GM19463 (cell line): ENCODE measurements at regions not wholly inside any gene's neighbourhood (a gene's known extent, or its start where the extent isn't known, plus 50 kb on each side); places are given as distances from the start of the nearest gene placed in this dataset.

Experiments
- ATAC-seq: cut with Tn5 transposase; IDR thresholded peaks from one replicate; pipeline ENCODE4 v1.9.1; 2021; ENCODE audit warnings: mild to moderate bottlenecking, moderate library complexity; ENCODE audit not compliant: unreplicated experiment

DNA sequence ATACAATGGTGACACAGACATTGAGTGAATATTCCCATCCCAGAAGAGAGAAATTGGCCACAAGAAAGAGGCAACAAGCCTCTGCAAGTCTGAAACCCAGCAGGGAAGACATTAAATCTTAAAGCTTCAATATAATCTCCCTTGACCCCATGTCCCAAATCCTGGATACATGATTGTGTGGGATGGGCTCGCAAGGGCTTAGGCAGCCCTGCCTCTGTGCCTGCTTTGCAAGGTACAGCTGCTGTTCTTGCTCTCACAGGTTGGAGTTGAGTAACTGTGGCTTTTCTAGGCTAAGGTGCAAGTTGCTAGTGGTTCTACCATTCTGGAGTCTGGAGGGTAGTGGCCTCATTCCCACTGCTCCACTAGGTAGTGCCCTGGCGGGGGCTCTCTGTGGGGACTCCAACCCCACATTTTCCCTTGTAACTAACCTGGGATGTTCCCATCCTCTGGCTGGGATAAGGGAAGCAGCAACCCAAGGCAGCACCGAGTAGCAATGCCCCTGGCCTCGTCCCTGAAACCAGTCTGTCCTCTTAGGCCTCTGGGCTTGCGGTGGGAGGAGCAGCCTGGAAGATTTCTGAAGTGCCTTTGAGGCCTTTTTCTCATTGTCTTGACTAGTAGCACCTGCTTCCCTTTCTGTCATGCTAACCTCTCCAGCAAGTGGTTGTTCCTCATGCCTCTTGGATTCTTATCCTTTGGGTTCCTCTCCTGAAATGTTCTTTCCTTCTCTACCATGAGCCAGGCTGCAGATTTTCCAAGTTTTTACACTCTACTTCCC is 90.0 kb downstream of the FAM174B start:
- ATAC-seq = no peak

DNA sequence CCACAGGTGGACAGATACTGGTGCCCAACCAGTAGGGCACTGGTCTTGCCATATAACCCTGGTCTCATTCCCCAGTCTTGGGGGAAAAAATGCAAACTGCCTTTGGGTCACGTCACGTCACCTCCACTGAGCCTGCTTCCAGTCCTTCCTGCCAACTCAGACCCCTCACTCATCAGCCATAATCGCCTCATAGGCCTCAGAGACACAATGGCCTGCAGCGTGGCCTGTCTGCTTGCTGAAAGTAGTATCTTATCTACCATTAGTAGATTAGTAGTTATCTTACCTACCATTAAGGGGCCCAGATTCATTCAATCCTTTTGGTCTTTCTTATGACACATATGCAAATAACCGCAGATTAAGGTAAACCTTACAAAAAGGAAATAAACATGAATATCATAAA is 93.8 kb downstream of the FAM174B start:
- no peak for ATAC-seq

DNA sequence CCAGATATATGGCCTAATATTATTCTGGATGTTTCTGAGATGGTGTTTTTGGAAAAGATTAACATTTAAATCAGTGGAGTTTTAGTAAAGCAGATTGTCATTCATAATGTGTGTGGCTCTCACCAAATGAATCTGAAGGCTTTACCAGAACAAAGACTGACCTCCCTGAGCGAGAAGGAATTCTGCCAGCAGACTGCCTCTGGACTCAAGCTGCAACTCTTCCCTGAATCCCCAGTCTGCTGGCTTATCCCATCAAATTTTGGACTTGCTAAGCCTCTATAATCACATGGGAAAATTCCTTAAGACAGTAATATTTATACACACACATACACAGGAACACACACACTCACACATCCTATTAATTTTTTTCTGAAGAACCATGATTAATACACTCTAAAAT is 102.3 kb downstream of the FAM174B start:
- ATAC-seq = no peak

DNA sequence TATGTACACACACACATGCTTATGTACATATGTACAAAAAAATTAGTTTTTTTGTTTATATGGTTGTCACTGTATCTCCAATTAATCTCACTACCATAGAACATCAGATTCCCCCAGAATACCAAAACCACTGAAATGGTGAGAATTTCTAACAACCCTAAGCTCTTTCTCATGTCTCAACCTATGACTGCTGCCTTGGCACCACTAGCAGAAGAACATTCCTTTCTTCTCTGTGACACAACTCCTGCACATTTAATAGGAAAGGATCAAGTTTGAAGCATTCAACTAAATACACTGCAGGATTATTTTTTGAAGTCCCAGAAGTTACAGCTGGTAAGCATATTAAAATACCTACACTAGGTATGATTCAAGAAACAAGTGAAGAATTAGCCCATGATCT is 109.6 kb downstream of the FAM174B start:
- no peak for ATAC-seq

DNA sequence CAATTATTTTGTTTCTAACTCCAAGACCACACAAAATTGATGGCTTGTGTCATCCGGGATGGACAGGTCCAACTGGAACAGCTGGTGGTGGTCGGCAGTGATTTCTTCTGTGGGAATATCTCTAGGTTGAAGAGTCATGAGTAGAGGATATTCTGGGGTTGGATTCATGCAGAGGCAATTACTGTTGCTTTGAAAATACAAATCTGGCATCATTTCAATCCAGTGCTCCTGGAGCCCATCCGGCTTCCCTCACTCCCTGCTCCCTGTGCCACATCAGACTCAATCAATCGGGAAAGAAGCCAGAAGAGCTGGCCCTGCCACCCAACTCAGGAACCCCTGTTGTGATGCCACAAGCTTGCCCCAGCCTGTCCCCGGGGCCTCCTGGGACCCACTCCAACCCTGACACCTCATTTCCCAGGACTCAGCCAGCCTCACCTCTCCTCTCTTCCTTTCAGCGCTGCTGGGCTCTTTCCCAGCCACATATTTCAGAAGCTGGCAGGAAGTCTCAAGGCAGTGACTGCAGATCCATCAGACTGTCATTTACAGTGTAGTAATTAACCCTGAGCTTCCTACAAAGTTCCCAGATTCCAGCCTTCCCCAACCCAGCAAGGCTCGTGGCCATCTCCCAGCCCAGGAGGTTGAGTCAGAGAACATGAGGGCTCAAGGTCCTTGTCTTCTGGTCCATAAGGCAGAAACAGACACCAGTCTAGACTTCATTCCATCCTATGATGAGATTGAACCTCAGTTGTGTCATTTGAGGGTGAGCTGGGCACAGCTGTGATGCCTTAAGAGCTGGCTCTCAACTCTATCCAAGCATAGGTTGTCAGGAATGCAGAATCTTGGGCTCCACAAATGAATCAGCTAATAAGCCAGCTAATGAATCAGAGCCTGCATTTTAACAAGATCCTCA is 114.0 kb downstream of the FAM174B start:
- no peak for ATAC-seq

DNA sequence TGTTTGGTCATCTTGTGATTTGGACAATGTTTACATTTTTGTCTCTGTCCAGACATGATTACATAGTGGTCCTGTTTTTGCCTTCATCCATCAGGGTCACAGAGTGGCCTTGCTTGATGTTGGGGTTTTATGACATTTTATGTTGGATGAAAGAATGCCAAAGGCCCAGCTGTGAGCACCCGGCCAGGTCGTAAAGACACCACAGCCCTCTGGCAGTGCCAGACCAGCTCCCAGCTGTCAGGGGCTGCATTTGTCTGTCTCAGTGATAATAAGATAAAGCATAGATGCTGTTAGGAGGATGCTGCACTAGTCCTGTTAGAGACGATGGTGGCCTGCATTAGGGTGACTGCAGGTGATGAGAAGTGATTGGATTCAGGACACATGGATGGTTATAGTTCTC is 117.5 kb downstream of the FAM174B start:
- no peak for ATAC-seq

DNA sequence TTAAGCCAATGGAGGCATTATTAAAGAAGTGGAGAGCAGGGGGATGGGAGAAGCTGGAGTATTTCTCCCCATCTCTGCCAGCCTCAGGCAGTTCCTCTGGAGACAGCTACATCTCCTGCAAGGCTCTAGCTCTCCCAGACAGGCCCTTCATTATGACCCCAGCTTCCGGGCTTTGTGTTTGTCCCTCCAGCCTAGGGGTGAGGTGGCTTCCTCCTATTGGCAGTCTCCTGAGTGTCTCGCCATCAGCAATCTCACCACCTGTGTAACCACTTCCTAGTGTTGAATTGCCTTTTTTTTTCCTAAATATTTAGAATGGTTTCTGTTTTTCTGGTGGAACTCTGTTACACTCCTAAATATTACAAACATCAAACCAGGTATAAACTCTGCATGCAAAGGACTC is 122.3 kb downstream of the FAM174B start:
- ATAC-seq = no peak

DNA sequence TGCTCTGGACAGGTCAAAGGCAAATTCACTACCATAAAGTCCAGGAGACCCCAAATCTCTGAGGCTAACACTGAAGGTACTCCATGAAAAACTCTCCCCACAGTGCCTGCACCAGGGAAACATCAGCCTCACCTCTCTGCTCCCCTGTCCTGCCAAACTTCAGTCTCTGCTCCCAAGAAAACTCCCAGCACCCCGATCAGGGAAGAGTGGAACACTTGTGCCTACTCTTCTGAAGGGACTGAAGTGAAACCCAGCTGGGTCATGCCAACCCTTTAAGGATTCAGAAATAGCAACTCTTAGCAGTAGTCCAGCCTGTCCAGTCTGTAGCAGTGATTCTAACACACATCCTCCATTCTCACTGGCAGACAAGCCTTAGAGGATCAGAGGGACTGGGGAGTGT is 124.2 kb downstream of the FAM174B start:
- ATAC-seq = no peak

DNA sequence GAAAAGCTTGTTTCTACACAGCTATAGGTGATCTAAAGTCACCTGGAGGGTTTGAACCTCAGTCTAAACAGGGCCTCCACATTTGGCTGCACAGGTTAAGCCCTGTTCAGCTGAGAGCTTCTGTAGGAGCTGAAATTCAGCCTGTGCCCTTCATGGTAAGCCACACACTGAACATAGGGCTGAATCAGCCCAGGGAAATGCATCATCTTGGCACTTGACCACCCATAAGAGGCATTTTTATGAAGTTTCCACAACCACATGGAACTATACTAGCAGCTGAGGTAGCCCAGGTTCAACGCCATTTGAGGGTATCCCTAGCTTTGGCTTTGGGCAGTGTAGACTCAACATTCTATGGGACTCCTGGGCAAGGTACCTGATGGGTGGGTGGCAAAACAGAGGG is 126.8 kb downstream of the FAM174B start:
- ATAC-seq = no peak

DNA sequence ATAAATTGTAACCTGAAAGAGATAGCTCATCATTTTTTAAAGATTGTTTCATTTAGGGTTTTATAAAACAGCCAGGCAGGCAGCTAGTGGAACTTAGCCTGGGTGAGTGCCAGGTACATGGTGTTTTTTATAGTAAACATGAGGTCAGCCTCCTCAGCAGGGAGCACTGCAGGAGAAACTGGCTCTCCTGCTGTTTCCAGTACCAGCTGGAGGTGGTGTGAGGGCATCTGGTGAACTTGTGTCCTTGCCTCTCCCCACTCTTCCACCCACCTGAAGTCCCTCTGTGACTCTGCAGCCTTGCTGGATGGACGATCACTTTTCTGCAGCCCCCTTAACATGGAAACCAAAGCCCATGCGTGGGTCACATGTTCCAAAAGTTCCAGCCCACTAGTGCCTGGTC is 128.4 kb downstream of the FAM174B start:
- no peak for ATAC-seq

DNA sequence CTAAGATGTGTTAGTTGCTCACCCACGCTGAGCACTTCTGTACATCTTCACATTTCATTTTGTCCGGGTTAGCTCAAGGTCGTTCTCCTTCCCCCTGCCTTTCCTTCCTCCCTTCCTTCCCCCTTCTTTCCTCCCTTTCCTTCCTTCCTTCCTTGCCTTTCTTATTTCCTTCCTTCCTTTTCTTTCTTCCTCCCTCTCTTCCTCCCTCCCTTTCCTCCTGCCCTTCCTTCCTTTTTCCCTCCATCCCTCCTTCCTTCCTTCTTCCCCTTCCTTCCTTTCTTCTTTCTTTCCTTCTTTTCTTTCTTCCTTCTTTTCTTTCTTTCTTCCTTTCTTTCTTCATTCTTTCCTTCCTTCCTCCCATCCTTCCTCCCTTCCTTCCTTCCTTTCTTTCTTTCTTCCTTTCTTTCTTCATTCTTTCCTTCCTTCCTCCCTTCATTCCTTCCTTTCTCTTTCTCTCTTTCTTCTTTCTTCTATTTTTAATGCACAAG is 129.8 kb downstream of the FAM174B start:
- no peak for ATAC-seq

DNA sequence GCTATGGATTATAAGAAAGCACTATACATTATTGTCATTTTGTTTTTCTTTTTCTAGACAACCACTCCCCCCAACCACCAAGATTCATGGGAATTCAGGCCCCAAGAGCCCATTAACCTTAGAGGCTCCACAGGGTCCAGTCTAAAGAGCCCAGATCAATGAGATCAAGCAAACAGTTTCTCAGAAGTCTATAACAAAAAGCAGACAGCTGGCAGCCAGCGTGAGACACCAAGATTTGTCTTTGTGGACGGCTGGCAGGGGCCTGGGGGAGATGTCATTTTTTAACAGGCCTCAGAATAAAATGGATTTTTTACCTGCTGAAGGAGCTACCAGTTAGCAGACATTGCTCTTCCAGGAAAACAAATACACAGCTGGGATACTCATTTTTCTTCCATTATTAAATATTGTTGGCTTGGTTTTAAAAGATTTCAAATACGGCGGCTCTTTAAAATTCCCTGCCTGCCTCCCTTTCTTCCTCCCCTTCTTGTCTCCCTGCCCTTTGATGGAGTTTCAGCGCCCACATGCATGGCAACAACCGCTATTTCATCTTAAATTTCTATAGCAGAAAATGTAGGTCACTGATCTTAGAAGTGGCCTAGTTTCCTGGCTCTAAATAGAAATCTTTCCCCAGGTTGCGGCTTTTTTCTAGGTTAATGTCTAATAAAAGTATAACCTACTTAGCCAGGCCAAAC is 130.6 kb downstream of the FAM174B start:
- no peak for ATAC-seq

DNA sequence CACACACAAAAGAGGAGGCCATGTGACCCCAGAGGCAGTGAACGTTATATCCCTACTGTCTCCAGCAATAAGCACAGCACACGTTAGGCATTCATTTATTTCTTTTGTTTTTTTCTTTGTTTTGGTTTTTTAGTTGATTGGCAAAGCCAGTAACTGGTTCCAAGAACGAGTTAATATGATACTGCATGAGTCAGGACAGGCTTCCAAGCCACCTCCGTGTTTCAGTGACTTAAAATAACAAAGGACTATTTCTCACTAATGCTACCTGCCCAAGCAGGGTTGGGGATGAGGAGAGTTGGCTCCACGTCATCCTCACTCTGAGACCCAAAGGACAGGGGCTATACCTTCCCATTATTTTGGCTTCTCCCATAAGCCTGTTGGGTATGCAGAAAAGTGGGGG is 130.5 kb downstream of the ST8SIA2 start:
- ATAC-seq = no peak

DNA sequence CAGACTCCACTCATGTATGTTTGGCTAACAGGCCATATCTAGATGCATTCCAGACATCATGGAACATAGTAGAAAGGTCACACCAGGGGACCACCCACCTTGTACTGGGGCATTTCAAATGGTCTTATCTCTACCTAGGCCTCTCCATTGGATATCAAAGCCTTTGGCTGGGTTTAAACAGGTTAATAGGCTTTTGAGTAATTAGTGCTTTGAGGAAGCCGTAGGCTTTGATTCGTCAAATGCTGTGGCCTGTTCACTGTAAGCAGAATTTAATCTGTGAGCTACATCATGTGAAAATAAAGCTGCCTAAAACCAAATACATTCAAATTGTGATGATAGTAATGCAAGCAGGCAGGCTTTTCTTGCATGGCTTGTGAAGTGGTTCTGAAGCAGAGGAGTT is 129.5 kb downstream of the ST8SIA2 start:
- no peak for ATAC-seq

DNA sequence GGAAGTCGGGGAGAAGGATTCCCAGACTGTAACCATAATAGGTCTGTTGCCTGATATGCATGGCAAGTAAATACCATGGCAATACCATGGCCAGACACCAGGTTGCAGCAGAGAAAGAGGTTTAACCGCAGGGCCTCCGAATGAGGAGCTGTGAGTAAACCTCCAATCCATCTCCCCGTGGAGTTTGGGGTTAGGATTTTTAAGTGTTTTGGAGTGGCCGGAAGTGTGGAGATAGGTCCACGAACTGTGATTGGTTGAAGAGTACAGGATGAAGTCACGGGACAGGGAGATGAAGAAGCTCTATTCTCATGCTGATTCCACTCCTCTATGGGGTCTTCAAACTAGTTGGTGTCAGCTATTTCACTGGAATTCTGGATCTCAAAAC is 127.9 kb downstream of the ST8SIA2 start:
- peak; percentile 84 for ATAC-seq

DNA sequence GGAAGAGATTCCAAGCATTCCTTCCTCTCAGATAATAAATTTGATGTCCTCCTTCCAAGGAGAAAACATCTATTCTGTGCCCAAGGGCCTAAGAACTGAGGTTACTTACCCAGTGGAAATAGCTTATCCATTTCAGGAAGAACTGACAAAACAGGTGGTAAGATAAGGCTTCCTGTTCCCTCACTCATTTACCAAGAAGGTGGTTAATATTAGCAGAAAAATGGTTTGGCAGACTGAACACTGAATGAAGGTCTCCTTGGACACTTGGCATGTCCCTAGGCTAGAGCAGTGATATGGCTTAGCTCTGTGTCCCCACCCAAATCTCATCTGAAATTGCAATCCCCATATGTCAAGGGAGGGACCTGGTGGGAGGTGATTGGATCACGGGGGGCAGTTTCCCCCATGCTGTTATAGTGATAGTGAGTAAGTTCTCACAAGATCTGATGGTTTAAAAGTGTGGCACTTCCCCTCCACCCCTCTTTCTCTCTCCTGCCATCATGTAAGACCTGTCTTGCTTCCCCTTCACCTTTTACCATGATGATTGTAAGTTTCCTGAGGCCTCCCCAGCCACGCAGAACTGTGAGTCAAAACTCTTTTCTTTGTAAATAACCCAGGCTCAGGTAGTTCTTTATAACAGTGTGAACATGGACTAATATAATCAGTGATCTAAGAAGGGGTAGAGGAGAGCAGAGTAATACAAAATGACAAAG is 127.4 kb downstream of the ST8SIA2 start:
- ATAC-seq = peak; percentile 31

DNA sequence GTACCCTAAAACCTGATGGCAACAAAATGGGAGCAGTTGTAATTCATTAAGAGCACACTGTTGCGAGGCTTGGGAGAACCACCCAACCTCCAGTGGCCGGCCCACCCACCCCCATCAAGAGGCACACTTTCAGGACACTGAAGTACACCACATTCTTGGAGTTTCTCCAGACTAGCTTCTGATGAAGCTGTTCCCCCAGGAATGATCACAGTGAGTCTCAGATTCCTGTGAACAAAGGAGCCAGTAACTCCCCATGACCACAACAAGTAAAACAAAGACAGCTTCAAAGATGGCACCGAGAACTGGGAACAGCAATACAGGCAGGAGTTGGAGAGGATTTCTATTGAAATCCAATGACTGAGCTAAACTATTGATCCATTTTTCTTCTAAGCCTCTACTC is 126.0 kb downstream of the ST8SIA2 start:
- no peak for ATAC-seq
